HG03342 (cell line): ENCODE measurements at regions not wholly inside any gene's neighbourhood (a gene's known extent, or its start where the extent isn't known, plus 50 kb on each side); places are given as distances from the start of the nearest gene placed in this dataset.
"Not testable (repeated sequence)": the region's sequence is repeated elsewhere in the genome, so short reads cannot be mapped to it uniquely, and the experiment has no call there.

Source experiments
- ATAC-seq: cut with Tn5 transposase; IDR thresholded peaks from one replicate; pipeline ENCODE4 v1.9.1; 2021; ENCODE audit warnings: mild to moderate bottlenecking, moderate library complexity; ENCODE audit not compliant: unreplicated experiment

- ATAC-seq: no peak
Measured at GRCh38 chr15:39504808-39505207, 76.1 kb upstream of the THBS1 start.

- no peak for ATAC-seq
Measured at GRCh38 chr15:39506146-39506545, 74.7 kb upstream of the THBS1 start.

GRCh38 chr15:39508536-39508935 lies 72.3 kb upstream of the THBS1 start:
- ATAC-seq: no peak

DNA sequence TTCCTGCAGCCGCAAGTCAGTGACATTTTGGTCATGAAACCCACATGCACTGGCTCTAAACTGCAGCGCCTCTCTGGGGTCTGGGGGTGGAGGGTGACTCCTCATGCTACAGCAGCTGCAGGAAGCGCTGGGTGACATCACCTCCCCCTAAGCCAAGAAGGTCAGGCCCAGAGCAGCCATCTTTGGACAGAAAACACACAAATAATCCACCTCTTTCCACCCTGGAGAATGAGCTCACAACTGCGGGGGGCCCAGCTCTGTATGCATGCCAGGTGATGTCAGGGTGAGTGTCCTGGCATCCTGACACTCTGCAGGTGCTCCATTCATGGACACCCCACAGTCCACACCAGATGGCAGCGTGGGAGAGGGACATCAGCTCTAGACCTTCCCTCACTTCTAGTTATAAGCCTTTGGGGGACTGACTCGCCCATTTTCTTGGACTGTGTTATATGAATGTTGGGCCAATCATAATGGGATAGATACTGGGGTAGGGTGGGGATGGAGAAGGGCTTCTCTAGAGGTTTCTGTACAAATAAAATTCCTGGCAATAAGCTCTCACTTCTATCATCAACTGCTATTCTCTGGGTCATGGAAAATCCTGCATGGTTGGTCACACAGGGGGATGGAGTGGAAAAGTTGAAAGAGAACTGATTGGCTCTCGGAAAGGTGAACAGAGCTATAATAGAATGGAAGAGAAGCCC lies 70.7 kb upstream of the THBS1 start:
- ATAC-seq: no peak

DNA sequence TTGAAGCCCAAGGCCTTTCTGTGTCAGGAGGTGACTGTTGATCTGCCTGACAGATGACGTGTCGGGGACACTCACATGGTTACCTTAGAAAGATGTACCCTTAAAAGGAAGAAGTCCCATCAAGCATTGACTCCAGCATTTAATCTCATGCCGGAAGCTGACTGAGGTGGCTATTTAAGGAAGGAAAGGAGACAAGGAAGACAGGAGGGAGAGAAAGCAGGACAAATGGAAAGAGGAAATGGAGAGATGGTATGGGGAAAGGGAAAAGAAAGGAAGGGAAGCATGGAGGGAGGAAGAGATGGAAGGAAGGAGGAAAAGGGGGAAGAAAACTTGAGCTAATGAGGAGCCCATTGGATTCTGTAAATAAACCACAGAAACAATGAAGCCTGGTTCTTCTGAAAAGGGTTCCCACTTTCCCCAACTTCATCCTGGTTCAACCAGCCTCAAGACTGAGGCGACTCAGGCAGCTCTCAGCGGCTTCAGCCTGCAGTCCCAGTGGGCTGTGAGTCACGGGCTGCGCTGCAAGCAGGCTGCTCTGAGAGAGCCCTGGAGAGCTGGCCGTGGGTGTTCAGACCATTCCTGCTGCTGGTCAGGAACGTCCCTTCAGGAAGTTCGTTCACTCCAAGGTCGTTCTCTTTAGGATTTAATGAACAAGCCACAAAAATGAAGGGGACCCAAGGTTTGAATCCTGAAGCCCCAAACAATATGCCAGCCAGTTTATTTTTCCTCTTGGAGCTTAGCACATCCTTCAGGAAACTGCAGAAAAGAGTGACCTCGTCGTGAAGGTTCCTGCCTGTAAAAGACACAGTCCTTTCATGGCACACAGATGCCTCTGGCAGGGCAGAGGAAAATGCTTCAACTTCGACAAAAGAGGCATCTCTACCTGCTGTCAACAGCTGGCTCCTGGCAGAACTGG lies 69.6 kb upstream of the THBS1 start:
- no peak for ATAC-seq

GRCh38 chr15:39511916-39512260 lies 69.0 kb upstream of the THBS1 start:
- ATAC-seq: no peak

DNA sequence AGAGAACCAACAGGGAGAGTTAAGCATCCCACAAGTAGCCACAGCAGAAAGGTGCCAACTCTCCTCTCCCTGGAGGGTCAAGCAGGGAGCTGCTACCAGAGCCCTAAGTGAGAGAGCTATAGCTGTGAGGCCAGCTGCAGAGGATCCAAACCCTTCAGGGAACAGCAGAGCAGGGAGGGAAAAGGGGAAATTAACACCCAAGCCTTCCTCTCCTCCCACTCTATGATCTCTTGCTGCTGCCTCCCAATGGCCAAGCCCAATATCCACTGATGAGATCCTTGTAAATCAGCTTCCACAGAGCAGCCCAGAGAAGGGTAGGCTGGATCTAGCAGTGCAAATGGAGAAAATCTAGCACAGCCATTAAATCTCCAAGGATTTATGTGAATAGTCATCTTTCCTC lies 68.2 kb upstream of the THBS1 start:
- ATAC-seq: no peak

GRCh38 chr15:39513936-39514335 lies 66.9 kb upstream of the THBS1 start:
- no peak for ATAC-seq

DNA sequence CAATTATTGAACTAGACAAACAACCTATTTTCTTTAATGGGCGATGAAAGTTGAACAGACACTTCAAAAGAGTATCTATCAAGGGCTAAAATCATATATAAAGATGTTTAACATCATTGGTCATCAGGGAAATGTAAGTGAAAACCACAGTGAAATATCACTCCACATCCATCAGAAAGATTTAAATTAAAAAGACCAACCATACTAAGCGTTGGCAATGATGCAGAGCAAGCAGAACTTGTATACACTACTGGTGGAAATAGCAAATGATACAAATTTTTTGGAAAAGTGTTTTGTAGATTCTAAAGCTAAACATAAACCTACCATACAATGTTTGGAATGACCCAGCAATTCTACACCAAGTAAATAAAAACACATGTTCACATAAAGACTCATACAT lies 65.9 kb upstream of the THBS1 start:
- ATAC-seq: no peak

- ATAC-seq: no peak
Measured at GRCh38 chr15:39515765-39516164, 65.1 kb upstream of the THBS1 start.

- ATAC-seq: no peak
Measured at GRCh38 chr15:39517122-39517855, 63.6 kb upstream of the THBS1 start.

DNA sequence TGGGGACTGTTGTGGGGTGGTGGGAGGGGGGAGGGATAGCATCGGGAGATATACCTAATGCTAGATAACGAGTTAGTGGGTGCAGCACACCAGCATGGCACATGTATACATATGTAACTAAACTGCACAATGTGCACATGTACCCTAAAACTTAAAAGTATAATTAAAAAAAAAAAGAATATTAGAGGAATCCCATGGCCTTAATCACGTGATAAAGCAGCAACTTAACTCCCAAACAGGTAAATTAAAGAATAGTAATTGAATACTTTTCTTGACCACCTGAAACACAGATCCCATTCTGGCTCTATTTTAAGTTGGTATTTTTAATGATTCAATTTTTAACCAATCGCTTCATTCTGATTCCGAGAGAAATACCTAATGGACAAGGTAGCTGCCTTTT lies 56.9 kb upstream of the THBS1 start:
- not testable (repeated sequence) for ATAC-seq

DNA sequence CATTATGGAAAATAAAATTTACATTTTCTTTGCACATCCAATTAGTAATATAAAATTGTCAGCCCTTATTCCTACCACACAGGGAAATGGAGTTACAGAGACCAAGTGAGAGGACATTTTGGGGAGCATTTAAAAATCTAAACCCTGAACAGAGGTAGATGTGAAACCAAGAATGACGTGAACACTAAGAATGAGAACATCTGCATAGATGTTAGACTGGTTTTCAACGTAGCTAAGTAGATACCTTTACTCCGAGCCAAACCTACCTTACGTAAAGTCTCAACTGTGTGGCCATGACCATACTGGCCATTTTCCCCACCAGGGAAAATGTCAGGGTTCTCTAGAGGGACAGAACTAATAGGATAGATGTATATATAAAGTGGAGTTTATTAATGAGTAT lies 51.4 kb upstream of the THBS1 start:
- ATAC-seq: no peak

DNA sequence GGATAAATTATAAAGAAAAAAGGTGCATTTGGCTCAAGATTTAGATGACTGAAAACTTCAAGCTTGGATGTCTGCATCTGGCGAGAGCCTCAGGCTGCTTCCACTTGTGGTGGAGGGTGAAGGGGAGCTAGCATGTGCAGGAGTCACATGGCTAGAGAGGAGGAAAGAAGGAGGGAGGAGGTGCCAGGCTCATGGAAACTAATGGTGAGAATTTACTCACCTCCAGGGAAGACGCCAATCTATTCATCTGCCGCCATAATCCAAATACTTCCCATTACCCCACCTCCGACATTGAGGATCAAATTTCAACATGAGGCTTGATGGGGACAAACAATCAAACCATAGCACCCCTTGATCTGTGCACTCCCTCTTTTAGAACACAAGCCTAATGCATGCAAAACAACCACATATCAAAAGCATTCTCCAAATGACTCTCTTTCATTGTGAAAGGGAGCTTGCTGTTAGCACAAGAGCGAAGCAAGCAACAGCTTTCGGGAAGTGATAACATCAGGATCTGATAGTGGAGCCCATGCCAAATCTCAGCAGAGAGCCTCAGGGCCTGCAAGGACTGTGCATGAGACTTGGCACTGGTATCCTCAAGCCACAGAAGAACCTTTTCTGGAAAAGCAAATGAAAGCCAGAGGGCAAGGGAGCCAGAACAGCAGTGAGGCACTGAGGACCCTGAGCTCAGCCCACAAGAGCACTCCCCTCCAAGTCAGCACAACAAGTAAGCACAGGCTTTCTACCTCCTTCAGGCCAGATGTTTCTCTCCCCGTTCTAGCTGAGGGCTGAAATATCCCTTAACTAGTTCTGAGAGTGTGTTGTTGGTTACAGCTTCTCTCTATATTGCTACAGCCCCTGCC lies 50.2 kb upstream of the THBS1 start:
- no peak for ATAC-seq
